GM21390 (cell line): ENCODE measurements at regions not wholly inside any gene's neighbourhood (a gene's known extent, or its start where the extent isn't known, plus 50 kb on each side); places are given as distances from the start of the nearest gene placed in this dataset.

Experiments
- ATAC-seq: cut with Tn5 transposase; IDR thresholded peaks from one replicate; pipeline ENCODE4 v1.9.1; 2021; ENCODE audit not compliant: unreplicated experiment

DNA sequence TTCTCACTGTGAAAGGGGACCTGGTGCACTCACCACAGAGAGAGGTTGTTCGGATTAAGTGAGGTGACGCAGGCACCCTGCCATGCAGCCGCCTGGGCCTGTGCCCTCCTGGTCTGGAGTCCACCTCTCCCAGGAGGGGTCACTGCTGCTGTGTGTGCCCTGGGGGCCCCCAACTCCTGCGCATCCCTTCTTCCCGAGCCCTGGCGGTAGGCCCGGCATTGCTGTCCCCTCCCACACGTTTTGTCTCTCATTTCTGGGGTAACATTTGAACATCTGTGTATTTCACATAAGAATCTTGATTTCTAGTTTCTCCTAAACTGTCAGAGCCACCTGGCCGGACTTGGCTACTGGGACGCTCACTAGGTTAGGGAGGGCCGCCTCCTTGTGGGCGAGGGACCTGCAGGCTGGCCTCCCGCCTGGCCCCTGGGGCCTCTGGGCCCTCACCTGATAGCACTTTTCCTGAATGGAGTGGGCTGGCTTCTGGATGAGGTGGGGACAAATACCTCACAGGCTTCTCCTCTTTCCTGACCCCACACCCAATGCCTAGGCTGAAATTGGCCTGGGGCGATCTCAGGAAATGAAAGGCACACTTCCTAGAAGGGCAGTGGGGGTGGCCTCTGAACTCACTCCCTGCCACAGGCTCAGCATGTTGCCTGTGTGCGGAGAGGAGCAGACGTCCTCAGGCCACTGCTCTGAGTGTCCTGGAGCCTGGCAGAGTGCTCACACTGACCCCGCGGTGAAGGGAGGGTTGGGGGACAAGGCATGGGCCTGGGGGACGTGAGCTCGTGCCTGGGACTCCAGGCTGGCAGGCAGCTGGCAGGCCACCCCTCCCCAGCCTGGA, 104.2 kb upstream of the PRR23E start:
- ATAC-seq, result no peak

DNA sequence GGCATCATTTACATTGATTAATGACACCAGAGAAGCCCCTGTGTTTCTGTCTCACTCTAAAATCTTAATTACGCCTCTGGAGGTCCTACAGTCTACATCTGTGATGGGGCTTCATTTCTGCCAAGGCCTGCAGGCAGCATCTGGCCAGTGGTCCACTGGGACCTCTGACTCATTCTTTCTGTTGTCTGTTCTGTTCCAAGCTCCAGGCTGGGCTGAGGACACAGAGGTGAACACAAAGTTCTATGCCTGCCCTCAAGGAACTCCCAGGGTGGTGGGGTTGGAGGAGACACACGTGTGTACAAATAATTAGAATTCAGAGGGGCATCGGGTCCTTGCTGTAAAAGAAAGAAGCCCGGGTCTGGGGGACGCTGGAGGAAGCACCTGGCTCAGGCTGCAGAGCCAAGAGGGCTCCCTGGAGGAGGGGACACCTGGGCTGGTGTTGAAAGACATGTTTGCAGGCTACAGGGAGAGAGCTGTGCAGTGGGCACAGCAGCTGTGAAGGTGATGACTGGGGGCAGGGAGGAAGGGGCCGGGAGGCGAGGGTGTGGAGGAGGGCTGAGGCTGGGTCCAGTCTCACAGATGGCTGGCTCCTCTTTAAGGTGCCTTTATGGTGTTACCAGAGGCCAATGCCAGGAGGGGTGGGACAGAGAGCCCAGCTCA, 103.3 kb upstream of the PRR23E start:
- no peak for ATAC-seq

DNA sequence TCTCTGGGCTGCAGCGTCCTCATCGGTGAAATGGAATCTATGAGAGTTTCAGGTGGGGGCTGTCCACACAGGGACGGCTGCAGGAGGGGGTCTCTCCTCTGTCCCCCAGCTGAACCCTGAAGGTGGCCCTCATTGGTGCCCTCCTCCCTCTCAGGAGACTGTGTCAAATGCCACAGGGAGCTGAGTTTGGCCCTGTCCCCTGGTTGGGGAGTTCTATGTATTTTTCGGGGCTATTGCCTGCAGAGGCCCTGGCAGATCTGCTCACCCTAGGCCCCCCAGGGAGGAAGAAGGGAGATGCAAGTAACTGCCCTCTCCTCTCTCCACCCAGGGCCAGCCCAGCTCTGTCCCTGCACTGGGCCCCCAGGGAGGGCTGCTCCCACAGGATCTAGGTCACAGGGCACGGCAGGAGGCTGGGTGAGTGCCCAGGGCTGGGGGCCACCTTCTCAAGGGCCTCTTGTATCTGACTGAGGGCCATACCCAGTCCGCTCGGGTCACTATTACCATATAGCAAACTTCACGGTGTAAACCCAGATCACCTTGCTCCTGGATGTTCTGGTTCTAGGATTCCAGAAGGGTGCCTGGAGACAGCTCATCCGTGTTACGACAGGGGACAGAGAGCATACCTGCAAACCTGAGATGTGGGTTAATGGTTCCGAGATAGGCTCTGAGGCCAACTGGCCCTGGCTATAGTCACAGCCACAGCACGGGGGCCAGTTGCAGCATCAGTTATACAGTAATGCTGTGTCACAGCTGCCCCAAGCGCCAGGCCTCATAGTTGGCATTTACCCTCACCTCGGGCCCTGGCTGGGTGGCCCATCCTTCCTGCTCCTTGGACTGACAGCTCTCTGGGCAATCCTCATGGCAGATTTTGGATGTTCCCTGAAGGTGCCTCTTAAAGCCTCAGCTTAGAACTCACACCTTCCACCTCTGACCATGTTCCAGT, 102.4 kb upstream of the PRR23E start:
- no peak for ATAC-seq

GRCh38 chr3:127091376-127091775, 101.6 kb upstream of the PRR23E start:
- no peak for ATAC-seq

- no peak for ATAC-seq
Observed at GRCh38 chr3:127092368-127092767, 100.6 kb upstream of the PRR23E start.

DNA sequence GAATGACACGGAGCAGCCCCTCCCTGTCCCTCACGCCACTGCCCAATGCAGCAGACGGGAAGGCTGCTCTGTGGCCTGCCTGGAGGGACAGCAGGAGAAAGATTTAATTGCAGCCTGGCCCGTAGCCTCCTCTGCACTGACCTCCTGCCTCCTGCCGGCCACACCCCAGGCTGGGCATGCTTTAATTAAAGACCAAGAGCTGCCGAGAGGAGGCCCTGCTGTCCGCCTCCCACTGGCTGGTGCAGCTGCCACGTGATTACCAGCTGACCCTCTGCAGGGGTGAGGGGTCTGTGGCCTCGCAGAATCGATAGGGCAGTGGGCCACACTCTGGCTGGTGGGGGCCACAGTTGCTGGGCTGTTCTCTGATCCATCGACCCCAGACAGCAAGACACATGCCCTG, 100.2 kb upstream of the PRR23E start:
- no peak for ATAC-seq

DNA sequence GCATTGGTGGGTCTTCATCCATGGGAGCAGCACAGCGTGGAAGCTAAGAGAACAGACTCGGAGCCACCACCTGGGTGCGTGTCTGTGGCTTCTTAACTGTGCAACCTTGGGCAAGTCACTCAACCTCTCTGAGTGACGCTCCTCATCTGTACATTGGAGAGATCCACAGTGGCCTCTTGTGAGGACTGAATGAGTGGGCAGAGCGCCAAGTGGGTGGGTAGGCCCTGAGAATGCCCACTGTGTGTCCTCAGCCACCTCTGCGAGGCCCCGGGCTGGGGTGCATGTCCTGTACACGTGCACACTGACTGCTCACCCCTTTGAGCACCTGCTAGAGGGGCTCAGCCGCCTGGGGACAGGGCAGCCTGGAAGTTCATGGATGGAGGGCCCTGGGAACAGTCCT, 99.6 kb upstream of the PRR23E start:
- no peak for ATAC-seq

DNA sequence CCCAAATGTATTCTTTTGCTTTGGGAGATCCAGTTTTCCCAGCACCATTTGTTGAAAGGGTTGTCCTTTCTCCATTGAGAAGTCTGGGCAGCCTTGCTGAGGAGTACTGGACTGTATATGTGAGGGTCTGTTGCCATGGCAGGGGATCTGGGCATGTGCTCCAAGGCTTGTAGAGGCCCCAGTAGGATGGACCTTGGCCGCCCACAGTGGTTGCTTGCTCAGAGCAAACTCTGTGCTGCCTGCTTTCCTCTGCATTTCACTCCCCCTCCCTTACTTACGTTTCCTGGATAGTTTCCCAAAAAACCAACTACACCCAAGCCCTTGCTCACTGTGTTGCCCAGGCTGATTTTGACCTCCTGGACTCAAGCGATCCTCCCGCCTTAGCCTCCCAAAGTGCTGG, 97.2 kb upstream of the PRR23E start:
- no peak for ATAC-seq

DNA sequence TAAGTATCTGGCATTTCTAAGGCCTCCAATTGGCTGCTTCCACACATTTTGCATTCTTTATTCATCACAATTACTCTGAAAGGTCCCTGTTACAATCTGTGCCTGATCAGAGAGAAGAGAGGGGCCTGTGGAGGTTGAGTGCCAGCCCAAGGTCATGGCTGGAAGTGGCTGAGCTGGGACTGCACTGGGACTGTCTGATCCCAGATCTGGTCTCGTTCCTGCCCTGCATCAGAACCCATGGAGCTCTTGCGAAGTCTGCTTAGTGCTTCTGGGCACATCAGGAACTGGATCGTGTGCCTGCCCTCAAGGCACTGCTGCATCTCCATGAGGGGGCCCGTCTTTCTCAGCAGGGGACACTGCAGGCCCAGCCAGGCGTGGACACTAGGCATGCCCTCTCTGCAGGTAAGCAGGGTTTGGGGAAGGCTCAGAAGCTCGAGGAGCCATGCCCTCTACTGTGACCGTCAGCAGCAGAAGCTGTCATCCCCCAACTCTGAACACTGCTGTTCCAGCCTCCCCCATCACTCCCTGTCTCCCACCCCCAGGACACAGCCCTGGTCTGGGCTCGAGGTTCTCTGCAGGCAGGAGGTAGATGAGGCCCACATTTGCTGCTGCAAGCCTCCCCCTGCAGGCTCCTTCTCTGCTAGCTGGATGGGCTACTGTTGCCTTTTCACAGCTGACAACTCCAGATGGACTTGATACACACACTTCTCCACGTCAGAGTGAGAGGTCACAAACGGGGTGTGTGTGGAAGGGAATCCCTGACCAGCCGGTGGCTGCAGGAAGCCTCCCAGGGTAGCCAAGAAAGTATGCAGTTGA, 96.5 kb upstream of the PRR23E start:
- ATAC-seq, result no peak

- no peak for ATAC-seq
Observed at GRCh38 chr3:127097072-127097405, 95.9 kb upstream of the PRR23E start.

- ATAC-seq, result no peak
Observed at GRCh38 chr3:127097481-127097880, 95.5 kb upstream of the PRR23E start.

DNA sequence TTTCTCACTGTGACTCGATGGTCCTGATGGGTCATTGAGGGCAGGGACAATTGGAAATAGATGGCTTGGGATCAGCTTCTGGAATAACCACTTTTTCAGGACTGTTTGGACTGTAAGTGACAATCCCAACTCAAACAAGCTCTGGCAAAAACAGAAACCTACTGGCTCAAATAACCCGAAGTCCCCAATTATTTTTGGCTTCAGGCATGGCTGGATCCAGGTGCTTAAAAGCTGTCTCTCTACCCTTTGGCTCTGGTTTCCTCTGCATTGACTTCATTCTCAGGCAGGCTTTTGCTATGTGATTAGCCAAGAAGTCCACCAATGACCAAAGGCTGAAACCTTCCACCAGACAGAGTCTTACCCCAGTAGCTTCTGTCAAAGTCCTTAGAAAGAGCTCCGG, 92.9 kb upstream of the PRR23E start:
- ATAC-seq, result no peak

DNA sequence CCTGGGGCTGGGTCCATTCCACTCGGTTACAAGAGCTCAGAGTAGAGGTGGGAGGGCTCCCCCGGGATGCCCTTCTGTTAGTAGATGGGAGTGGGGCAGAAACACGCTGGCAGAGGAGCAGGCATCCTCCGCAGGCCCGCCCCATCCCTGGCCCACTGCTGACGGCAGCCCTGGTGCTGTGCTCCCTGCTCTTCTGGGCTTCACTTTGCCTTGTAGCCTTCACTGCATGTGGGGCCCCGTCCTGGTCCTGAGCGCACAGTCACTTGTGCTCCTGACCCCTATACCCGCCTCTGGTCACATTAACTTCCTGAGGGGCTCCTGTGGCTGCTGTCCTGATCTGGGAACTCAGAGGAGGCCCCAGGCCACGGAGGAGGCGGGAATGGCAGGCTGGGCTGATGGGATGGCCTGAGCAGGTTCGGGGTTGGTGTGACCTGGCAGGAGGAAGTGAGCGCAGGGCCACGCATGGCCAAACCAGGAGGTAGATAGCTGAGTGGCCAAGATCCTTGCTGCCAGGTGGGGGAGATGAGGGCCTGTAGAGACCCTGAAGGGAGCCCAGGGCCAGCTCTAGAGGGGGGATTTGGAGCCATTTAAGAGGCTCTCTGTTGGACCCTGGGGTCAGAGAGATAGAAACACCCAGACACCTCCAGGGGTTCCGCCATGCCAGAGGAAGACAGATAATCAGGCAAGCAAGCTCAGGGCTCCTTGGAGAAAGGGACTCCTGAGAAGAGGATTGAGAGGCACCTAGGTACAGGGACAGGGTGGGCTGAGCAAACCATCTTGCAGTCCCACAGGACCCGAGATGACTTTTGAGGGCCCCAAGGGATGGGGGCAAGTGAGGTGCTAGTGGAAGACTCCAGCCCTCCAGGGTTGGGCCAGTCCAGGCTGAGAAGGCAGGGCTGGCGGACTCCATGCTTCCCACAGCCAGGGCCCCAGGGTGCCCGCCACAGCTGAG, 92.2 kb upstream of the PRR23E start:
- ATAC-seq, result no peak

DNA sequence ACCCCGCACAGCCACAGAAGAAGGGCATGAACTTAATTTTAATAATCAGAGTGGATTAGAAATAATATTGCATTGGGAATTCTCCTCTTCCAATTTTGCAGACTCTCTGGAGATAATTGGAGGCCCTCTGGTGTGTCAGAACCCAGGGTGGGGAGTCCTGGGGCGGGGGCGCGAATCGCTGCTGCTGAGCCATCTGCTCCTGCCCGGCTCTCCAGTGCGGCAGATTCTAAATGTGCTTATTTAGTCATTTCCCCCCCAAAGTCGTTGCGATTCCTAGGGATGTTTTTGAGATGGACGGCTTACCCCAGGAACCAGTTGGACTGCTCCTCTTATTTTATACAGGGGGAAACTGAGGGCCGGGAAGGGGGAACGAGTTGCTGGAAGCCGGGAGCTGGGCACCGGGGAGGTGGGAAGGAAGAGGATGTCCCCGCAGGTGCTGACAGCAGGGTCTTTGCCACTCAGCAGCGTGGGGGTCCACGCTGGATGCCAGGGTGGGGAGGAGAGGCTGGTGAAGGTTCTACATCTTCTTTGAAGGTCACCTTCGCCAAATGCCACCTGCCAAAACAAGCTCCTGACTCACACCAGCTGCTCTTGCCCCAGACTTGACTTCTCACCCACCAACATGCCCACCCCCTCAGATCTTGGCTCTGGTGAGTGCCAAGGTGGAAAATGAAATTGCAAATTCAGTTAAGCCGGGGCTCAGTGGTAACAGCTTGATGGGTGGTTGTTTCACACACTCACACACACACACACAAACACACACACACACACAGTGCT, 91.3 kb upstream of the PRR23E start:
- no peak for ATAC-seq

GRCh38 chr3:127102188-127102520, 90.8 kb upstream of the PRR23E start:
- no peak for ATAC-seq

DNA sequence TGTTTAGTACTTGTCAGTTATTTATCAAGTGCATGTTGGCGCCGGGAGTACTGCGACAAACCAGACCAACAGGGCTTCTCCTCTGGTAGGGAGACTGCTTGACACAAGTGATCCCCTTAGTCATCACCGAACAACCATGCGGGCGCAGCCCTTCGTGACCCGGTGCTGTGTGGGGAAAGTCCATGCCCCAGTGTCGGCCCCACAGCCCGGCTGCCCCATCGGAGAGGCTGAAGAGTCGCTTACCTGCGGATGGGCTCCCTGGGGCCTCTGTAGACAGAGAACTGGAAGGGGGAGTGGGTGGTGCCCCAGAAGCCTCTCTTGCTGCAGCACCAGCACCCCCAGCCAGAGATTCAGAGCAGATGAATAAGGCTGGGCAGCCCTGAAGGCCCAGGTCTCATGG, 90.3 kb upstream of the PRR23E start:
- no peak for ATAC-seq

GRCh38 chr3:127103080-127103479, 89.9 kb upstream of the PRR23E start:
- no peak for ATAC-seq

DNA sequence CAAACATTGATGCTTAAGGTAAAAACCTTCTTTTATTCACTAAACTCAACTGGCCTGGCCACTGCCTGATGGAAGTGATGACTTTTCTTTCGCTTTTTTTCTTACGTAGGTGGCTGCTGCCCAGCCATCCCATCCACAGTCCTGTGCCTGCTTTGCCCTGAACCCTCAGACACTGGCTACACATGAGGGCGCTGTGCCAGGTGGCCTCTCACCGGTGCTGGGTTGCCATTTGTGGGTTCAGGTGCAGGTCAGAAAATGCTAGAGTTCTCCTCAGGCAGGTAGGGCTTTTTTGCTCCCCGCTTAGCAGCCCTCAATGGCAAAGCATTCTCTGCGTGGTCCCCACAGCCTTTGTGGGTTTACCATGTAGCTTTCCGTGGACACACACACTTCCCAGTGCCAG, 88.3 kb upstream of the PRR23E start:
- no peak for ATAC-seq

GRCh38 chr3:127105587-127105986, 87.3 kb upstream of the PRR23E start:
- no peak for ATAC-seq
